KOPT-K1 (cell line): ENCODE measurements at regions not wholly inside any gene's neighbourhood (a gene's known extent, or its start where the extent isn't known, plus 50 kb on each side); places are given as distances from the start of the nearest gene placed in this dataset.
A peak's percentile ranks its signal among the peaks of the same experiment; 100 is the strongest.

ENCODE experiments used
- H3K27ac ChIP-seq: fragments of 200-600 bp; sonication (generic); 2 replicates; pipeline ENCODE4 v1.5.1; 2016; ENCODE audit warnings: antibody characterized with exemption, mild to moderate bottlenecking, low read depth, low read length; ENCODE audit not compliant: poor library complexity, severe bottlenecking
- H3K36me3 ChIP-seq: fragments of 200-600 bp; sonication (generic); 2 replicates; pipeline ENCODE4 v1.5.1; 2017; ENCODE audit warnings: antibody characterized with exemption, mild to moderate bottlenecking, low read length, moderate library complexity; ENCODE audit not compliant: insufficient read depth
- H3K9me3 ChIP-seq: fragments of 200-600 bp; sonication (generic); 2 replicates; pipeline ENCODE4 v1.5.1; 2017; ENCODE audit warnings: antibody characterized with exemption, low read length, mild to moderate bottlenecking; ENCODE audit not compliant: insufficient read depth, poor library complexity, severe bottlenecking

GRCh38 chr6:3630258-3630835 lies 121.2 kb downstream of the PXDC1 start:
- no peak overlapping the region for H3K27ac ChIP-seq
- H3K36me3 ChIP-seq: no peaks in the 10 kb centered on the region
- no peaks in the 10 kb centered on the region for H3K9me3 ChIP-seq

GRCh38 chr6:3627956-3628835 lies 123.3 kb downstream of the PXDC1 start:
- peak overlapping the region; percentile 70 for H3K27ac ChIP-seq

DNA sequence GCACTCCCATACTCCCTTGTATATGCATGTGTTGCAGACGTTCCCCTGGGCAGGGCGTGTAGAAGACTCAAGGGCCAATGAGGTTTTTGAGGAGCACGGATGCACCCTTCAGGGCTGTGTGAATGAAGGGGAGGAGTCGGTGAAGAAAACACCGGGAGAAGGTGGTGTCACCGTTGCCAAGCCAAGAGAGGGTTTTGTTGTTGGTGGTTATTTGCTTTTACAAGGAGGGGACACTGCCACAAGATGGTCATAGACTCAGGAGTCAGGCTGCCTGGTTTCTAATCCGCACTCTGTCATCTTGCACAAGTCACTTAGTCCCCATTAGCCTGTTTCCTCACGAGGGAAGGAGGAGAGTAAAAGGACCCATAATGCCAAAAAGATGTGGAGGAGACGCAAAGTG lies 124.0 kb downstream of the PXDC1 start:
- Histone ChIP-seq H3K9me3 (no peaks in the 10 kb centered on the region), H3K36me3 (no peaks in the 10 kb centered on the region), H3K27ac (peak overlapping the region; percentile 70)

More at GRCh38 chr6:3627956-3628835, 123.3 kb downstream of the PXDC1 start:
- Histone ChIP-seq H3K9me3 (no peaks in the 10 kb centered on the region), H3K36me3 (no peaks in the 10 kb centered on the region)

GRCh38 chr6:3625980-3626563 lies 125.4 kb downstream of the PXDC1 start:
- no peaks in the 10 kb centered on the region for H3K36me3 ChIP-seq
- H3K27ac ChIP-seq: peak overlapping the region; percentile 5
- H3K9me3 ChIP-seq: no peaks in the 10 kb centered on the region

GRCh38 chr6:3625149-3625979 lies 126.1 kb downstream of the PXDC1 start:
- Histone ChIP-seq H3K36me3 (no peaks in the 10 kb centered on the region), H3K9me3 (no peaks in the 10 kb centered on the region), H3K27ac (peak overlapping the region; percentile 27)

GRCh38 chr6:3624250-3625136 lies 127.0 kb downstream of the PXDC1 start:
- H3K27ac ChIP-seq: peak overlapping the region; percentile 60
- H3K36me3 ChIP-seq: no peaks in the 10 kb centered on the region
- no peaks in the 10 kb centered on the region for H3K9me3 ChIP-seq

DNA sequence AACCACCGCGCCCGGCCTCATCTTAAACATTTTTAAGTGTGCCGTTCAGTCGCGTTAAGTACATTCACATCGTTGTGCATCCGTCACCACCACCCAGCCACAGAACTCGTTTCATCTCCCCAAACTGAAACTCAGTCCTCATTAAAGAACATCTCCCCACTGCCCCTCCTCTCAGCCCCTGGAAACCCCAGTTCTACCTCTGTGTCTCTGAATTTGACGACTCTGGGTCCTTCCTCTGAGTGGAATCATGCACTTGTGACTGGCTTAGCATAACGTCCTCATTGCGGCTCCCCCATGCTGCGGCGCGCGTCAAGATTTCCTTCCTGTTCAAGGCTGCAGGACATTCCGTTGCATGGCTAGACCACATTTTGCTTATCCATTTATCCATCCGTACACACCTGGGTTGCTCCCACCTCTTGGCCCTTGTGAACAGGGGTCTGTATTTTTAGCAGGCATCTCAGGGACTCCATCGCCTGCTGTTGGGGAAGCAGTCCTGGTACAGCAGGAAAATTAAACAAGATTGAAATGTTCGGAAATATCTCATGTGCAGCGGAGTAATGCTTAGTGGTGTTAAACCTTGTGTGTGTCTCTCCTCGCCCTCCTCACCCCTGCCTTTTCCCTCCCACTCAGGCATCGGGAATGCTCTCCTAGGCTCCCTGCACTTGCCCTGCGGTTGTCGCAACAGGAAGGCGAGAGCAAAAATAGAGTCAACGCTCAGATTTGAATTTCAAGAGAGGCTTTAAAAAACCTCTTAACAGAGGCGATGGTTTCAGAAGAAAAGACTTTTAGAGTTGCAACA lies 127.9 kb downstream of the PXDC1 start:
- no peaks in the 10 kb centered on the region for H3K36me3 ChIP-seq
- no peaks in the 10 kb centered on the region for H3K9me3 ChIP-seq

DNA sequence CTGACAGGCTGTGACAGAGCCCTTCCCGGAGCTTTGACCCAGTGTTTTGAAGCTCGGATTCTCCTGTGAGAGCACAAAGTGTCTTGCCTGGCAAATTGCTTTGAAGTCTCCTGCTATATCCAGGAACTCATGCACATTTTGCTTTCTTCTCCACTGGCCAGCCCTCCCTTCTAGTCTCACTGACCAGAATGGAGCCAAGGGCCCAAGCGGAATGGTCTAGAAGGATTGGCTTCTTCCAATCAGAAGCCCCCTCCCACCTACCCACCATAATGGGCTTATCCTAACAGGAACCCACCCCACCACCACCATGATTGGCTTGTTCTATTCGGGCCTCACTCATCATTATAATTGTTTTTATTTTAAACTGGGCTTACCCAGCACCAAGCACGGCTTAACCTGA lies 130.1 kb downstream of the PXDC1 start:
- no peak overlapping the region for H3K27ac ChIP-seq

More for the DNA sequence above, 127.9 kb downstream of the PXDC1 start:
- H3K27ac ChIP-seq: peak overlapping the region; percentile 60

GRCh38 chr6:3620937-3621336 lies 130.6 kb downstream of the PXDC1 start:
- Histone ChIP-seq H3K27ac (no peak overlapping the region), H3K36me3 (no peaks in the 10 kb centered on the region), H3K9me3 (no peaks in the 10 kb centered on the region)

More for the DNA sequence above, 130.1 kb downstream of the PXDC1 start:
- no peaks in the 10 kb centered on the region for H3K36me3 ChIP-seq
- no peaks in the 10 kb centered on the region for H3K9me3 ChIP-seq

- H3K36me3 ChIP-seq: no peaks in the 10 kb centered on the region
- H3K27ac ChIP-seq: no peak overlapping the region
- H3K9me3 ChIP-seq: no peaks in the 10 kb centered on the region
Observed at GRCh38 chr6:3620389-3620788, 131.1 kb downstream of the PXDC1 start.

GRCh38 chr6:3619800-3620199 lies 131.7 kb downstream of the PXDC1 start:
- Histone ChIP-seq H3K27ac (no peak overlapping the region), H3K36me3 (no peaks in the 10 kb centered on the region), H3K9me3 (no peaks in the 10 kb centered on the region)

DNA sequence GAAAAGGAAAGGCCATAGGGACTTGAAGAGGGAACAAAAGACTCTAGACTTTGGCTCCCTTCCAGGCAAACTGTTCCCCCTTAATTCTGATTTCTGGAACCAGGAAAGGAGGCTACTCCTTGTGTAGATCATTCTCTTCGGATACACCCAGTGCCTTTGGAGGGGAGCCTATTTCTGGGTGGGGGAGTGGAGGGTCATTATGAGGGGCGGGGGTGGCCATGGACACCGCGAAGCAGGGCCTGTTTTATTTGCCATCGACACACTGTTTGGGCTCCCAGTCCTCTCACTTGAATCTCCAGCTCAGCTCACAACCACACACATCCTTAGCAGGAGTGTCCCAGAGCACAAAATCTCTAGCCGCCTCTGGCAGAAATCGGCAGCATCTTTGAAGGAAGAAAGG lies 132.3 kb downstream of the PXDC1 start:
- Histone ChIP-seq H3K36me3 (no peaks in the 10 kb centered on the region), H3K9me3 (no peaks in the 10 kb centered on the region), H3K27ac (no peak overlapping the region)

DNA sequence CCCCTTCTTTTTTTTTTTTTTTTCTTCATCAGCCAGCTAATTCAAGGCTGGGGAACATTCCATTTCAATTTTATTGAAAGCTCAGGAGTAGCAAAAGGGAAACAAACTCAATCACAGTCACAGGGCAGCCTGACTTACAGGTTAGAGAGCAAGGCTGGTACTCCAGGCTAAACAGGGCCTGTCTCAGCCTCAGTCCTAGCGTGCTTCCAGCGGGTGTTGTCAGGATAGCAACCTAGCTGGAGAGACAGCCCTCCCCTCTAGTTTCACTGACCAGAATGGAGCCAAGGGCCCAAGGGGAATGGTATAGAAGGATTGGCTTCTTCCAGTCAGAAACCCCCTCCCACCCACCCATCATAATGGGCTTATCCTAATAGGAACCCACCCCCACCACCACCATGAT lies 132.9 kb downstream of the PXDC1 start:
- no peak overlapping the region for H3K27ac ChIP-seq
- H3K36me3 ChIP-seq: no peaks in the 10 kb centered on the region

More for the DNA sequence above, 132.9 kb downstream of the PXDC1 start:
- H3K9me3 ChIP-seq: no peaks in the 10 kb centered on the region
